Keratinocyte (primary cell): ENCODE measurements at regions not wholly inside any gene's neighbourhood (a gene's known extent, or its start where the extent isn't known, plus 50 kb on each side); places are given as distances from the start of the nearest gene placed in this dataset.

Experiments
- DNase-seq: peaks from one replicate; pipeline ENCODE4 v3.0.0-alpha.2; 2011; ENCODE audit warnings: low read depth, missing footprints, low spot score
- FAIRE-seq: peaks from 2 replicates; lab custom pipeline; 2011; peaks lifted over from hg19 to GRCh38; lab: Jason Lieb, UNC
- H2AFZ ChIP-seq: 2 replicates; pipeline ENCODE4 v1.6.0; 2012; ENCODE audit warnings: low read length, control low read depth, inconsistent platforms; ENCODE audit not compliant: control insufficient read depth
- H3K27ac ChIP-seq: 2 replicates; pipeline ENCODE4 v1.5.1; 2011; ENCODE audit warnings: low read length; ENCODE audit not compliant: control insufficient read depth, insufficient read depth
- H3K27me3 ChIP-seq: 3 replicates; pipeline ENCODE4 v1.6.0; 2011; ENCODE audit warnings: low read length; ENCODE audit not compliant: control insufficient read depth, insufficient read depth; ENCODE audit errors: extremely low read depth
- H3K36me3 ChIP-seq, 2 experiments: 2 replicates in 1 of 2; 3 replicates in 1 of 2; pipeline ENCODE4 v1.5.1; 2011; ENCODE audit warnings: low read length in 2 of 2, mild to moderate bottlenecking in 1 of 2; ENCODE audit not compliant: control insufficient read depth in 2 of 2, insufficient read depth in 2 of 2; ENCODE audit errors: extremely low read depth in 1 of 2
- H3K4me1 ChIP-seq: 3 replicates; pipeline ENCODE4 v1.5.1; 2011; ENCODE audit warnings: low read length; ENCODE audit not compliant: control insufficient read depth, insufficient read depth; ENCODE audit errors: extremely low read depth
- H3K4me2 ChIP-seq: 3 replicates; pipeline ENCODE4 v1.6.0; 2011; ENCODE audit warnings: low read depth, low read length; ENCODE audit not compliant: control insufficient read depth, insufficient read depth; ENCODE audit errors: extremely low read depth
- H3K4me3 ChIP-seq, 3 experiments: fragments of 200-600 bp in 1 of 3; sonication (generic) in 1 of 3; 2 replicates in 2 of 3; 3 replicates in 1 of 3; pipeline ENCODE4 v1.5.1; 2011 to 2016; ENCODE audit warnings: low read length in 3 of 3, mild to moderate bottlenecking in 3 of 3, control low read depth in 2 of 3, inconsistent platforms in 1 of 3, low read depth in 1 of 3, mixed read lengths in 1 of 3, mixed run types in 1 of 3, moderate library complexity in 1 of 3; ENCODE audit not compliant: control insufficient read depth in 2 of 3, insufficient read depth in 2 of 3; ENCODE audit errors: extremely low read depth in 1 of 3
- H3K79me2 ChIP-seq: 2 replicates; pipeline ENCODE4 v1.6.0; 2012; ENCODE audit warnings: low read length; ENCODE audit not compliant: control insufficient read depth, insufficient read depth
- H3K9ac ChIP-seq: 3 replicates; pipeline ENCODE4 v1.6.0; 2011; ENCODE audit warnings: low read length; ENCODE audit not compliant: control insufficient read depth, insufficient read depth; ENCODE audit errors: extremely low read depth
- H3K9me1 ChIP-seq: 3 replicates; pipeline ENCODE4 v1.6.0; 2011; ENCODE audit warnings: low read length; ENCODE audit not compliant: control insufficient read depth, insufficient read depth; ENCODE audit errors: extremely low read depth
- H3K9me3 ChIP-seq: 2 replicates; pipeline ENCODE4 v1.5.1; 2012; ENCODE audit warnings: low read depth, low read length; ENCODE audit not compliant: control insufficient read depth
- H4K20me1 ChIP-seq: 3 replicates; pipeline ENCODE4 v1.6.0; 2011; ENCODE audit warnings: low read length; ENCODE audit not compliant: control insufficient read depth, insufficient read depth; ENCODE audit errors: extremely low read depth
- CTCF ChIP-seq, 3 experiments: IDR thresholded peaks in 1 of 3; conservative IDR thresholded peaks in 1 of 3; optimal IDR thresholded peaks in 1 of 3; 2 replicates in 2 of 3; 3 replicates in 1 of 3; pipeline versions ENCODE3 to v1.5.1; 2011; ENCODE audit warnings: low read length in 3 of 3, mild to moderate bottlenecking in 3 of 3, moderate library complexity in 2 of 3, control low read depth in 1 of 3, inconsistent platforms in 1 of 3; ENCODE audit not compliant: insufficient read depth in 2 of 3; ENCODE audit errors: extremely low read depth in 1 of 3
- EZH2 ChIP-seq: IDR thresholded peaks from one replicate; pipeline ENCODE4 v1.6.1; 2012; ENCODE audit warnings: inconsistent platforms, mild to moderate bottlenecking, low read length, moderate library complexity
- dilution Hi-C: fragments of 300-500 bp; cut with MboI; formaldehyde crosslinking; loops from one replicate; pipeline ENCODE4 v1.7.0; 2020; ENCODE audit warnings: low sequenced_read_pairs; ENCODE audit not compliant: extremely low pct_ligation_motif_present

DNA sequence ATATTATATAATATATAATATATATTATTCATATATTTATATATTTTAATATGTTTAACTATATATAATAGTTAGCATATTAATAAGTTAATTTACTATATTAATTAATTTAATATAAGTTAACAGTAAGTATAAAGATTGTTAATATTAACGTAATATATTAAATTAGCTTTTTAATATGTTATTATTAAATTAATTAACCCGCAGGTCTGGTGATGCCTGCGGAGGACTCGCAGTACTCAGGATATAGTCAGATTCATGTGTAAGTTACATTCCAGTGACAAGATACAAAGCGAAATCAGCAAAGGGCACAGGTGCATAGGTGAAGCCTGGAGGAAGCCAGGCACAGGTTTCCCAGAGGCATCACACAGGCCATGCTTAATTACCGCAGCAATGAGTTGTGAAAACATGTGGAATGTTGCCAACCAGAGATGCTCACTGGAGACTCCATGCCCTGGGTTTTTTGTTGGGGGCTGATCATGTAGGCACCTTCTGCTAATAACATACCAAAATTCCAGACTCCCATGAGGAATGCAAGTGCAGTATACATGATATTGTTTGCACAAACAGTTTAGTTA lies 130.4 kb upstream of the MPHOSPH6 start:
- no peak overlapping the region for H3K9ac ChIP-seq
- H3K27me3 ChIP-seq: peaks cover 1% of the 10 kb centered on the region
- no peaks in the 10 kb centered on the region for H3K36me3 ChIP-seq
- H3K9me1 ChIP-seq: no peaks in the 10 kb centered on the region
- no peaks in the 10 kb centered on the region for H4K20me1 ChIP-seq
- H3K4me2 ChIP-seq: no peak overlapping the region
- no peak for TF ChIP-seq EZH2
- no peak for TF ChIP-seq CTCF (optimal IDR thresholded peaks at IDR 0.05 in 1 of 3, IDR thresholded peaks at IDR 0.05 in 1 of 3, conservative IDR thresholded peaks at IDR 0.05 in 1 of 3; ENCODE audit: extremely low read depth in 1 of 3, insufficient read depth in 2 of 3, low read length in 3 of 3)
- H2AFZ ChIP-seq: no peak overlapping the region
- no peak overlapping the region for H3K27ac ChIP-seq
- H3K9me3 ChIP-seq: no peaks in the 10 kb centered on the region
- no peak overlapping the region for H3K4me3 ChIP-seq
- no peaks in the 10 kb centered on the region for H3K79me2 ChIP-seq
- dilution Hi-C loops: no loop called here
- FAIRE-seq (no peak), DNase-seq (no peak)
- no peaks in the 10 kb centered on the region for H3K4me1 ChIP-seq

- peaks cover 4% of the 10 kb centered on the region for H3K27me3 ChIP-seq
- H3K9me1 ChIP-seq: no peaks in the 10 kb centered on the region
- H4K20me1 ChIP-seq: no peaks in the 10 kb centered on the region
- H3K9me3 ChIP-seq: no peaks in the 10 kb centered on the region
- H3K4me3 ChIP-seq: no peak overlapping the region
- no peaks in the 10 kb centered on the region for H3K36me3 ChIP-seq
- H3K4me2 ChIP-seq: no peak overlapping the region
- DNase-seq (no peak), FAIRE-seq (no peak)
- no peak for TF ChIP-seq CTCF (optimal IDR thresholded peaks at IDR 0.05 in 1 of 3, IDR thresholded peaks at IDR 0.05 in 1 of 3, conservative IDR thresholded peaks at IDR 0.05 in 1 of 3; ENCODE audit: extremely low read depth in 1 of 3, insufficient read depth in 2 of 3, low read length in 3 of 3)
- TF ChIP-seq EZH2: no peak
- no peaks in the 10 kb centered on the region for H3K4me1 ChIP-seq
- no peak overlapping the region for H3K27ac ChIP-seq
- no peaks in the 10 kb centered on the region for H3K79me2 ChIP-seq
- no peak overlapping the region for H2AFZ ChIP-seq
- H3K9ac ChIP-seq: no peak overlapping the region
- dilution Hi-C loops: no loop called here
These were observed 128.4 kb upstream of the MPHOSPH6 start for GRCh38 chr16:82298472-82298871.
